ENCODE measurements at regions not wholly inside any gene's neighbourhood (a gene's known extent, or its start where the extent isn't known, plus 50 kb on each side); places are given as distances from the start of the nearest gene placed in this dataset.

DNA sequence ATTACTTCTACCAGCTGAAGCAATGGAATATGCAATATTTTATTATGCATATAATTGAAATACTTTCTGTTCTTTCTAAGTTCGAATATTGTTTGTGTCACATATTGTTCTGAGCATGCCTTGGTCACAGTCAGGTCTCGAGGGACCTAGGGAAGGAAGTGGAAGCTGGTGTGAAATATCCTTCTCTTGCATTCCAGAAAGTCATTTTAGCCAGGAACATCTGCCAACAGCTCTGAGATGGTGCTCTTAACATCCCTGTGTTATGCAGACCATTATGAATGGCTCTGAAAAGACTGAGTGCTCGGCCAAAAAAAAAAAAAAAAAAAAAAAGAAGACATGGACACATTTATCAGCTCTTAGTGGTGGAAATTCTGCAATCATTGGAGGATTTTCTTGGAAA is 132.7 kb upstream of the JAG1 start:
- TF ChIP-seq, protein P1, sequence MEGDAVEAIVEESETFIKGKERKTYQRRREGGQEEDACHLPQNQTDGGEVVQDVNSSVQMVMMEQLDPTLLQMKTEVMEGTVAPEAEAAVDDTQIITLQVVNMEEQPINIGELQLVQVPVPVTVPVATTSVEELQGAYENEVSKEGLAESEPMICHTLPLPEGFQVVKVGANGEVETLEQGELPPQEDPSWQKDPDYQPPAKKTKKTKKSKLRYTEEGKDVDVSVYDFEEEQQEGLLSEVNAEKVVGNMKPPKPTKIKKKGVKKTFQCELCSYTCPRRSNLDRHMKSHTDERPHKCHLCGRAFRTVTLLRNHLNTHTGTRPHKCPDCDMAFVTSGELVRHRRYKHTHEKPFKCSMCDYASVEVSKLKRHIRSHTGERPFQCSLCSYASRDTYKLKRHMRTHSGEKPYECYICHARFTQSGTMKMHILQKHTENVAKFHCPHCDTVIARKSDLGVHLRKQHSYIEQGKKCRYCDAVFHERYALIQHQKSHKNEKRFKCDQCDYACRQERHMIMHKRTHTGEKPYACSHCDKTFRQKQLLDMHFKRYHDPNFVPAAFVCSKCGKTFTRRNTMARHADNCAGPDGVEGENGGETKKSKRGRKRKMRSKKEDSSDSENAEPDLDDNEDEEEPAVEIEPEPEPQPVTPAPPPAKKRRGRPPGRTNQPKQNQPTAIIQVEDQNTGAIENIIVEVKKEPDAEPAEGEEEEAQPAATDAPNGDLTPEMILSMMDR (IDR thresholded peaks at IDR 0.05), result no peak
- TF ChIP-seq TCF7L2 (IDR thresholded peaks at IDR 0.05; ENCODE audit: low read depth, low read length), result no peak
- TF ChIP-seq, protein P2, sequence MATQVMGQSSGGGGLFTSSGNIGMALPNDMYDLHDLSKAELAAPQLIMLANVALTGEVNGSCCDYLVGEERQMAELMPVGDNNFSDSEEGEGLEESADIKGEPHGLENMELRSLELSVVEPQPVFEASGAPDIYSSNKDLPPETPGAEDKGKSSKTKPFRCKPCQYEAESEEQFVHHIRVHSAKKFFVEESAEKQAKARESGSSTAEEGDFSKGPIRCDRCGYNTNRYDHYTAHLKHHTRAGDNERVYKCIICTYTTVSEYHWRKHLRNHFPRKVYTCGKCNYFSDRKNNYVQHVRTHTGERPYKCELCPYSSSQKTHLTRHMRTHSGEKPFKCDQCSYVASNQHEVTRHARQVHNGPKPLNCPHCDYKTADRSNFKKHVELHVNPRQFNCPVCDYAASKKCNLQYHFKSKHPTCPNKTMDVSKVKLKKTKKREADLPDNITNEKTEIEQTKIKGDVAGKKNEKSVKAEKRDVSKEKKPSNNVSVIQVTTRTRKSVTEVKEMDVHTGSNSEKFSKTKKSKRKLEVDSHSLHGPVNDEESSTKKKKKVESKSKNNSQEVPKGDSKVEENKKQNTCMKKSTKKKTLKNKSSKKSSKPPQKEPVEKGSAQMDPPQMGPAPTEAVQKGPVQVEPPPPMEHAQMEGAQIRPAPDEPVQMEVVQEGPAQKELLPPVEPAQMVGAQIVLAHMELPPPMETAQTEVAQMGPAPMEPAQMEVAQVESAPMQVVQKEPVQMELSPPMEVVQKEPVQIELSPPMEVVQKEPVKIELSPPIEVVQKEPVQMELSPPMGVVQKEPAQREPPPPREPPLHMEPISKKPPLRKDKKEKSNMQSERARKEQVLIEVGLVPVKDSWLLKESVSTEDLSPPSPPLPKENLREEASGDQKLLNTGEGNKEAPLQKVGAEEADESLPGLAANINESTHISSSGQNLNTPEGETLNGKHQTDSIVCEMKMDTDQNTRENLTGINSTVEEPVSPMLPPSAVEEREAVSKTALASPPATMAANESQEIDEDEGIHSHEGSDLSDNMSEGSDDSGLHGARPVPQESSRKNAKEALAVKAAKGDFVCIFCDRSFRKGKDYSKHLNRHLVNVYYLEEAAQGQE (IDR thresholded peaks at IDR 0.05; ENCODE audit: insufficient read depth in 1 of 2, low read depth in 2 of 2, low read length in 1 of 2), result no peak
- TF ChIP-seq SIN3A (IDR thresholded peaks at IDR 0.05; ENCODE audit: borderline replicate concordance, insufficient read depth, low read depth, low read length), result no peak
- TF ChIP-seq POLR2AphosphoS5 (IDR thresholded peaks at IDR 0.05; ENCODE audit: low read depth, low read length), result no peak
- in situ Hi-C loops (cut with HindIII; ENCODE audit: low pct_unique_long_range_greater_than_20kb, low sequenced_read_pairs), result no loop called here
- H3K27me3 ChIP-seq (ENCODE audit: control insufficient read depth, insufficient read depth, low read length), result no peaks in the 10 kb centered on the region
- DNase-seq (ENCODE audit: low read depth, low spot score), result no peak
- ChIA-PET CTCF (interaction anchor here (0.7 kb wide), 1 partner anchor 20 kb away, joined by 3 read pairs; no protein-coding TSS in a partner anchor), POLR2A (interaction anchor here (0.6 kb wide), 1 partner anchor 94 kb away, joined by 6 read pairs; no protein-coding TSS in a partner anchor)
- no peaks in the 10 kb centered on the region for H3K4me1 ChIP-seq (ENCODE audit: control insufficient read depth, insufficient read depth, low read length)
- no TSS peak for BruUV-seq (replicated peaks)
- no peaks in the 10 kb centered on the region for H3K9me3 ChIP-seq (ENCODE audit: control insufficient read depth, insufficient read depth, low read depth, low read length)
- no peak overlapping the region for H3K4me3 ChIP-seq (ENCODE audit: low read depth in 2 of 2, low read length in 2 of 2)
- no peak for ATAC-seq
- intact Hi-C loops (cut with micrococcal nuclease; ENCODE audit: unreplicated experiment), result no loop called here
- H3K27ac ChIP-seq (ENCODE audit: low read length), result no peak overlapping the region
- H3K36me3 ChIP-seq (ENCODE audit: control insufficient read depth, insufficient read depth, low read length), result no peaks in the 10 kb centered on the region

DNA sequence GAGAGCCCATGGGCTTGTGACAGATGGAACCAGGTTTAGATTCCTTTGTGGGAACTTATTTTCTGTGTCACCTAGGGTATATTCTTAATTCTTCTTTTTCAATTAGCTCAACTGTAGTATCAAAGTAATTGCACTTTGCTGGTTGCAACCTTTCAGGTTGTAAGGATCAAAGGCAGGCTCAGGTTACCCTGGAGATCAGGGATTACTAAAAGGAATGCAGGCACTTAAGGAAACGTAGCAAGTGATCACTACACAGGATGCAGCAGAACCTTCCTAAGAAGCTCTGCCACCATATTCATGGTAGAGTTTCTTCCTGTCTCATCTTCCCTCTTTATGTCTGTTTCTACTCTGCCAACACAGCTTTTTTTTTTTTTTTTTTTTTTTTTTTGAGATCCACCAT is 133.2 kb upstream of the JAG1 start:
- in situ Hi-C loops (cut with HindIII; ENCODE audit: low pct_unique_long_range_greater_than_20kb, low sequenced_read_pairs), result no loop called here

More for the DNA sequence above, 133.2 kb upstream of the JAG1 start:
- BruUV-seq (replicated peaks), result no TSS peak
- intact Hi-C loops (cut with micrococcal nuclease; ENCODE audit: unreplicated experiment), result no loop called here
- Histone ChIP-seq H3K4me3 (ENCODE audit: low read depth in 2 of 2, low read length in 2 of 2) (no peak overlapping the region), H3K27ac (ENCODE audit: low read length) (no peak overlapping the region), H3K9me3 (ENCODE audit: control insufficient read depth, insufficient read depth, low read depth, low read length) (no peaks in the 10 kb centered on the region), H3K27me3 (ENCODE audit: control insufficient read depth, insufficient read depth, low read length) (no peaks in the 10 kb centered on the region), H3K36me3 (ENCODE audit: control insufficient read depth, insufficient read depth, low read length) (no peaks in the 10 kb centered on the region), H3K4me1 (ENCODE audit: control insufficient read depth, insufficient read depth, low read length) (no peaks in the 10 kb centered on the region)
- no peak for TF ChIP-seq SIN3A (IDR thresholded peaks at IDR 0.05; ENCODE audit: borderline replicate concordance, insufficient read depth, low read depth, low read length)
- no peak for TF ChIP-seq TCF7L2 (IDR thresholded peaks at IDR 0.05; ENCODE audit: low read depth, low read length)
- TF ChIP-seq, protein P1 (IDR thresholded peaks at IDR 0.05), result no peak
- TF ChIP-seq, protein P2 (IDR thresholded peaks at IDR 0.05; ENCODE audit: insufficient read depth in 1 of 2, low read depth in 2 of 2, low read length in 1 of 2), result no peak
- no peak for TF ChIP-seq POLR2AphosphoS5 (IDR thresholded peaks at IDR 0.05; ENCODE audit: low read depth, low read length)
- ChIA-PET CTCF (interaction anchor here (0.7 kb wide), 1 partner anchor 20 kb away, joined by 3 read pairs; no protein-coding TSS in a partner anchor), POLR2A (interaction anchor here (0.6 kb wide), 1 partner anchor 94 kb away, joined by 6 read pairs; no protein-coding TSS in a partner anchor)
- no peak for ATAC-seq
- no peak for DNase-seq (ENCODE audit: low read depth, low spot score)

Data from Panc1 (cell line).